ENCODE measurements at regions not wholly inside any gene's neighbourhood (a gene's known extent, or its start where the extent isn't known, plus 50 kb on each side); places are given as distances from the start of the nearest gene placed in this dataset.

DNA sequence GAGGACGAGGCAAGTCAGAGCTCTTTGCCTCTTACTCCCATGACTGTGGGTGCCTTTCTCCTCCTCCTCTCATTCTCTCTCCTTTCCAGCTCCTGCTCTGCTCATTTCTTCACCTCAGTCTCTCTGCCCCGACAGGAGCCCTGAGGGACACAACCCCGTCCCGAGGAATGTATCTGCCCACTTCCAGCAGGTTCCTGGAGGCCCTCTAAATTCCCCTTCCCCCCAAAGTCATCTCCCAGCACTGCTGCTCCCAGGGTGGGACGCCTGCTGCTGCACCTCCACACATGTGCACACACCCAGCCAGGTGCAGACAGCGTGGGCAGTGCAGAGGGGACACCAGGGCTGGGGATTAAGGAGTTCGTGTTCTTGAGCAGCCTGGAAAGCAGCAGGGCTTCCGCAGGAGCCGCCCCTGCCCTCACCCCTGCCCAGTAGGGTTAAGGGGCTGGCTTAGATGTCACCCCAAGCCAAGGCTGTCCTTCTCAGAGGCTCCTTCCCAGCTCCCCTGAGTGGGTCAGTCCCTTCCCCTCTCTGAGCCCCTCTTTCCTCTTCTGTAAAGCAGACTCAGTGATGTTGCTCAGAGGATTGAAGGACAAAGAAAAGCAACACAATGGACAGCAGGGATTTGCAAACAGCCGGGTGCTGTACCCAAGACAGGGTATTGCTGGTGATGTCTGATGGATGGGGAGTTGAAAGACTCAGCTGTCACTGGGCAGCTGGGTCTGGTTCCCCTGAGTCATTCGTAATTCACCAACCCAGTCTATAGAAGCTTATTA, 346.0 kb downstream of the MATN1 start:
- H3K36me3 ChIP-seq (ENCODE audit: control insufficient read depth, insufficient read depth, low read length): no peaks in the 10 kb centered on the region
- H3K4me3 ChIP-seq (ENCODE audit: low read depth, low read length): no peak overlapping the region
- H3K27me3 ChIP-seq (ENCODE audit: control insufficient read depth, insufficient read depth, low read length): peaks cover 11% of the 10 kb centered on the region
- TF ChIP-seq, protein P1, sequence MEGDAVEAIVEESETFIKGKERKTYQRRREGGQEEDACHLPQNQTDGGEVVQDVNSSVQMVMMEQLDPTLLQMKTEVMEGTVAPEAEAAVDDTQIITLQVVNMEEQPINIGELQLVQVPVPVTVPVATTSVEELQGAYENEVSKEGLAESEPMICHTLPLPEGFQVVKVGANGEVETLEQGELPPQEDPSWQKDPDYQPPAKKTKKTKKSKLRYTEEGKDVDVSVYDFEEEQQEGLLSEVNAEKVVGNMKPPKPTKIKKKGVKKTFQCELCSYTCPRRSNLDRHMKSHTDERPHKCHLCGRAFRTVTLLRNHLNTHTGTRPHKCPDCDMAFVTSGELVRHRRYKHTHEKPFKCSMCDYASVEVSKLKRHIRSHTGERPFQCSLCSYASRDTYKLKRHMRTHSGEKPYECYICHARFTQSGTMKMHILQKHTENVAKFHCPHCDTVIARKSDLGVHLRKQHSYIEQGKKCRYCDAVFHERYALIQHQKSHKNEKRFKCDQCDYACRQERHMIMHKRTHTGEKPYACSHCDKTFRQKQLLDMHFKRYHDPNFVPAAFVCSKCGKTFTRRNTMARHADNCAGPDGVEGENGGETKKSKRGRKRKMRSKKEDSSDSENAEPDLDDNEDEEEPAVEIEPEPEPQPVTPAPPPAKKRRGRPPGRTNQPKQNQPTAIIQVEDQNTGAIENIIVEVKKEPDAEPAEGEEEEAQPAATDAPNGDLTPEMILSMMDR (IDR thresholded peaks at IDR 0.05; ENCODE audit: insufficient read depth, low read length, poor library complexity, severe bottlenecking): no peak
- no peak for DNase-seq (ENCODE audit: low read depth)

DNA sequence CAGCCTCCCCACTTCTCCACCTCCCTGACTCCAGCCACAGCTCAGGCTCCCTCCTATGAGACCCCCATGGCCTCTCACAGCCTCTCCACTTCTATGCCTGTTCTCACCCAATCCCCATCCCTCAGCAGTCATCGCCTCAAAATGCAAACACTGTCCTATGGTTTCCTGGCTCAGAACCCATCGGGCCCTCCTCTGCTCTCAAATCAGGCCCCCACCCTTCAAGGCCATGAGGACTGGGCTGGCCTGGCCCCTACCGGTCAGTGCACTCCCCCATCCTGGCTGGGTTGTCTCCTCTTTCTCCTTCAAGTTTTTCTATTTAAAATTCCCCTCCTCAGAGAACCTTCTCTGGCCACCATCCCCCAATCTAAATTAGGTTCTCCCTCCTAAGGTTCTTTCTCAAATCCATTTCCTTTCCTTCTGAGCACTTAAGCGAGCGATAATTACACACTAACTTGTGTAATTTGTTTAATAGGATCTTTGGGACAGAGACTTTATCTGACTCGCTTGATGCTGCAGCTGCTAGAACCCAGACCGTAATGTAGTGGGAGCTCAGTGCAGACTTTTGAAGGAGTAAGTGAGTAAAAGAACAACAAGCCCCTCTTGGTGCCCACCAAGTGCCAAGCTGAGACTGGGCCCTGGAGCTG, 347.2 kb downstream of the MATN1 start:
- TF ChIP-seq, protein P1 (IDR thresholded peaks at IDR 0.05; ENCODE audit: insufficient read depth, low read length, poor library complexity, severe bottlenecking): no peak
- DNase-seq (ENCODE audit: low read depth): no peak
- Histone ChIP-seq H3K36me3 (ENCODE audit: control insufficient read depth, insufficient read depth, low read length) (no peaks in the 10 kb centered on the region), H3K27me3 (ENCODE audit: control insufficient read depth, insufficient read depth, low read length) (peaks cover 11% of the 10 kb centered on the region), H3K4me3 (ENCODE audit: low read depth, low read length) (no peak overlapping the region)

DNA sequence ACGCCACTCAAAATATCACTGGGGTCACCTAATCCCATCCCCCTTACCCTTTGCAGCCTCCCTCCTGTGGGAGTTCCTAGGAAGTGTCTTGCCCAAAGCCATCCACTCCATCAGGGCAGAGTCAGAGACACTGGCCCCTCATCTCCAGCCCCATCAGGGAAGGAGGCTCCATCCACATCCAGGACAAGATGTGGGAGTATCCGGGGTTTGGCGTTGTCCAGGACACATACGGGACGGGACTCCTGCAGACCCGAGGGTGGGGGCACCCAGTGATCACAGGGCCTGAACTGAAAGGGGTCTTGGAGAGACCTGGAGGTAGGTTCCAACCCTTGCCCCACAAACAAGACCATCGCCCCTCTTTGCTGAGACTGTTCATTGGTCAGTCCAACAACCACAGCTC, 348.2 kb downstream of the MATN1 start:
- H3K36me3 ChIP-seq (ENCODE audit: control insufficient read depth, insufficient read depth, low read length): no peaks in the 10 kb centered on the region
- TF ChIP-seq, protein P1 (IDR thresholded peaks at IDR 0.05; ENCODE audit: insufficient read depth, low read length, poor library complexity, severe bottlenecking): no peak
- peaks cover 11% of the 10 kb centered on the region for H3K27me3 ChIP-seq (ENCODE audit: control insufficient read depth, insufficient read depth, low read length)
- H3K4me3 ChIP-seq (ENCODE audit: low read depth, low read length): no peak overlapping the region
- no peak for DNase-seq (ENCODE audit: low read depth)

DNA sequence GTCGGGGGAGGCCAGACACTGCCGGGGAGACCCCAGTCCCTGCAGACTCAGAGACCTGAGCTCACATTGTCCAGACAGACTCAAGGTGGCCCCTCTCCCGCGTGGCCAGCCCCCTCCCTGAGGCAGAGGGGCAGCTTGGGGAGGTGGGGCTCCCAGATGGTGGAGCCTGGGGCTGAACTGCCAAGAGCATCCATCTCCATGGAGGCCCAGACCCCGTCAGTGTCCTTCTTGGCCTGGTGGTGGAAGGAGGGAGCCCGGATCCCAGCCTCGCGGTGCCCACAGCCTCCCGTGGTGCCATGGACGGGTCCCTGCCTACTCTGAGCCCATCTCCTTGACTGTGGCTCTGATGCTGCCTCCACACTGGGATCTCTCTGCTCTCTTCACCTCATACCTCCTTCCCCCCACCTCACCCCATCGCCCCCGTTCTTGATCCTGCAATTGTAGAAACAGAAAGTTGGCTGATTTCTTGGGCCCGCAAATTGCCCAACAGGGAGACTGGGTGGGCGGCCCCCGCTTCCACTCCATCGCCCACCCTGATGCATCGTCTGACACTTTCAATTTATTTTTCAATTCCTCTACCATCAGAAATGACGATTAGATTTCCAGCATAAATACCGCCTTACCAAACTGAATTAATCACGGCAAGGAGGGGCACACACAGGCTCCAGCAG, 348.9 kb downstream of the MATN1 start:
- DNase-seq (ENCODE audit: low read depth): no peak
- H3K36me3 ChIP-seq (ENCODE audit: control insufficient read depth, insufficient read depth, low read length): no peaks in the 10 kb centered on the region
- no peak overlapping the region for H3K4me3 ChIP-seq (ENCODE audit: low read depth, low read length)
- TF ChIP-seq, protein P1 (IDR thresholded peaks at IDR 0.05; ENCODE audit: insufficient read depth, low read length, poor library complexity, severe bottlenecking): no peak
- peaks cover 11% of the 10 kb centered on the region for H3K27me3 ChIP-seq (ENCODE audit: control insufficient read depth, insufficient read depth, low read length)

DNA sequence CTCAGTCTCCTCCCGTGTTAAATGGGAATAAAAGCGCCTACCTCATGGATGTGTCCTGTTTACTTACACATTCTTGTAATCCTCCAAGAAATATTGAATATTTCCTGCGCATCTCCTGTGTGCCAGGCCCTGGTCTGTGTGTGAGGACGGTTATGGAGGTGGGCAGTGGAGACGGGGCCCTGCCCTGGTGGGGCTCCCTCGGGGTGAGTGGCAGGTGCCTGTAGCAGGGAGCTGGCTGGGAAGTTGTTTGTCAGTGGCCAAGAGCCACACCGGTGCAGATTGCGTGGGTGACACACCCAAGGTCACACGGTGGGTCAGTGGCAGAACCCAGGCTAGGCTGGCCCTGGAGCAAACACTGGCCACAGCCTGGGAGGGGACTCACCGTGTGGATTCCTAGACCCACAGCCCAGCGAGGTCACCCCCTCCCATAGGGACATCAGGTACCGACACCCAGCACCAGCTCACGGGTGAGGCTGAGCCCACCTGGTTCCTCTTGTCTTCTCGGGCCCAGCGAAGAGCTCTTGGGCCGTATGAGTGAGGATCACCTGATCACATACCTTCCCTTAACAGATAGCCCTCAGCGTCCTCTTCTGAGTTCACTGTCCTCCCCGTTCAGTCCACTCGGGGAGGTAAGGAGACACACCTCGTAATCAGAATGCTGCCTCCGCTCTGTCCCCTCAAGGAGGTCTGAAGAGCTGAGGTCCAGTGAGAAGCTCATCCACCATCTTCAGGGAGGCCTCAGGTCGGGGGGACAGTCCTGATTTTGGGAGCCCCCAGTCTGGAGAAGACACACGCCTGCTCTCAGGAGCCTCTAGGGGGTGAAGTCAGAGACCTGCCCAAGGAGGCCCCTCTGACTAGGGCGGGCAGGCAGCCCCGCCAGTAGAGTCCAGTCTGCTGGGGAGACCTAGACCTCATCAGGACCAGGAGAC, 349.6 kb downstream of the MATN1 start:
- Histone ChIP-seq H3K36me3 (ENCODE audit: control insufficient read depth, insufficient read depth, low read length) (no peaks in the 10 kb centered on the region), H3K27me3 (ENCODE audit: control insufficient read depth, insufficient read depth, low read length) (peaks cover 11% of the 10 kb centered on the region), H3K4me3 (ENCODE audit: low read depth, low read length) (no peak overlapping the region)
- TF ChIP-seq, protein P1 (IDR thresholded peaks at IDR 0.05; ENCODE audit: insufficient read depth, low read length, poor library complexity, severe bottlenecking): no peak
- no peak for DNase-seq (ENCODE audit: low read depth)

Measured in kidney epithelial cell (primary cell).